Stomach (tissue), 8 donors: ENCODE measurements at regions not wholly inside any gene's neighbourhood (a gene's known extent, or its start where the extent isn't known, plus 50 kb on each side); places are given as distances from the start of the nearest gene placed in this dataset.
A peak's percentile ranks its signal among the peaks of the same experiment; 100 is the strongest.

Experiments used
- DNase-seq, 2 donors: peaks; one replicate each; pipeline versions ENCODE4 v3.0.0 to v3.0.0-alpha.2; 2013 to 2019
- H3K27ac ChIP-seq, 5 donors: fragments of 200-600 bp in 4 of 5; sonication (generic) in 4 of 5; one replicate each; pipeline ENCODE4 v1.5.1; 2013 to 2019; ENCODE audit warnings: mild to moderate bottlenecking in 1 of 5, moderate library complexity in 1 of 5
- H3K27me3 ChIP-seq, 3 donors: fragments of 200-600 bp; sonication (generic); one replicate each; pipeline ENCODE4 v1.5.1; 2017 to 2019; ENCODE audit warnings: mixed run types in 1 of 3
- H3K36me3 ChIP-seq, 4 donors: fragments of 200-600 bp; sonication (generic); 1 replicate in 3 of 4; 2 replicates in 1 of 4; pipeline ENCODE4 v1.5.1; 2016 to 2019
- H3K4me1 ChIP-seq, 4 donors: fragments of 200-600 bp; sonication (generic); one replicate each; pipeline ENCODE4 v1.5.1; 2016 to 2019
- H3K4me3 ChIP-seq, 4 donors: fragments of 200-600 bp; sonication (generic) in 3 of 4; one replicate each; pipeline ENCODE4 v1.5.1; 2016 to 2019; ENCODE audit warnings: mild to moderate bottlenecking in 1 of 4
- H3K9me3 ChIP-seq, 4 donors: fragments of 200-600 bp; sonication (generic); one replicate each; pipeline ENCODE4 v1.5.1; 2016 to 2019
- EP300 ChIP-seq: sonication (generic); formaldehyde crosslinking; IDR thresholded peaks from one replicate; pipeline ENCODE4 v1.6.1; 2017; ENCODE audit warnings: antibody characterized with exemption
- POLR2A ChIP-seq, 4 donors: fragments of 450-650 bp; IDR thresholded peaks; one replicate each; pipeline ENCODE4 v1.6.1; 2016; ENCODE audit warnings: antibody characterized with exemption in 4 of 4, control low read depth in 2 of 4, mild to moderate bottlenecking in 1 of 4, moderate library complexity in 1 of 4
- POLR2AphosphoS5 ChIP-seq, 3 donors: sonication (generic); formaldehyde crosslinking; IDR thresholded peaks; one replicate each; pipeline ENCODE4 v1.6.1; 2016; ENCODE audit warnings: antibody characterized with exemption in 3 of 3
- WGBS, 5 donors: extraction: QIAGEN DNeasy Blood & Tissue Kit in 3 of 5; methylation state at CpG; one replicate each; pipeline versions ENCODE4 v1.1.5 to v1.1.7; 2013 to 2018; 5-methylcytosine and 5-hydroxymethylcytosine counted together
- intact Hi-C: fragments of 100-400 bp; cut with DNase I; formaldehyde crosslinking; loops from one replicate; pipeline ENCODE4 v1.15.1; 2023; ENCODE audit warnings: low total_unique reads
- TF ChIP-seq, protein P1 (sequence below), 7 experiments: fragments of 450-650 bp in 4 of 7; fragments of 200-600 bp in 3 of 7; sonication (generic) in 3 of 7; IDR thresholded peaks; one replicate each; pipeline ENCODE4 v1.5.1; 2016 to 2019; ENCODE audit warnings: antibody characterized with exemption in 7 of 7, control low read depth in 2 of 7, mild to moderate bottlenecking in 1 of 7
- donor health status: healthy with polysubstance abuse.
- donor health status: Bipolar disorder and iron deficiency.
- donor health status: healthy.

DNA sequence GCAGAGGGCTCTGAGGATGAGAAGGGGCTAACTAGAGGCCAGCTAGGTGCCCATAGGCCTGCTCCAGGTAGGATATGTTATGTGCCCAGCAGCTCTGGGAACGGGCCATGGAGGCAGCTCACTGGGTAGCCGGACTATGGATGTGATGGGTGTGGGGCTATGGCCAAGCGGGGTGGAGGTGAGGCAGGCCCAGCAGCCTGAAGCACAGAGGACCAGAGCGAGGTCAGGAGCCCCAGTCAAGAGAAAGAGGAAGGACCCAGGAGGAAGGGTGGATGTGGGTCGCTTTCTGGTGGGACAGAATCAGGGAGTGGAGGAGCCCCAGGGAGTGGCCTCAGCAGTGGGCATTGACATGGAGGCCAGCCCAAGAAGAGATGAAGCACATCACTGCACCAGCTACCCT is 117.9 kb upstream of the MLN start:
- no peak overlapping the region for H3K27ac ChIP-seq
- peaks cover 0 to 6% (median 0%) of the 10 kb centered on the region in 3 donors for H3K27me3 ChIP-seq
- WGBS, 5 donors = 83 to 95% (median 88%) methylated on average over 4 to 5 of the region's 5 CpGs
- TF ChIP-seq, protein P1, sequence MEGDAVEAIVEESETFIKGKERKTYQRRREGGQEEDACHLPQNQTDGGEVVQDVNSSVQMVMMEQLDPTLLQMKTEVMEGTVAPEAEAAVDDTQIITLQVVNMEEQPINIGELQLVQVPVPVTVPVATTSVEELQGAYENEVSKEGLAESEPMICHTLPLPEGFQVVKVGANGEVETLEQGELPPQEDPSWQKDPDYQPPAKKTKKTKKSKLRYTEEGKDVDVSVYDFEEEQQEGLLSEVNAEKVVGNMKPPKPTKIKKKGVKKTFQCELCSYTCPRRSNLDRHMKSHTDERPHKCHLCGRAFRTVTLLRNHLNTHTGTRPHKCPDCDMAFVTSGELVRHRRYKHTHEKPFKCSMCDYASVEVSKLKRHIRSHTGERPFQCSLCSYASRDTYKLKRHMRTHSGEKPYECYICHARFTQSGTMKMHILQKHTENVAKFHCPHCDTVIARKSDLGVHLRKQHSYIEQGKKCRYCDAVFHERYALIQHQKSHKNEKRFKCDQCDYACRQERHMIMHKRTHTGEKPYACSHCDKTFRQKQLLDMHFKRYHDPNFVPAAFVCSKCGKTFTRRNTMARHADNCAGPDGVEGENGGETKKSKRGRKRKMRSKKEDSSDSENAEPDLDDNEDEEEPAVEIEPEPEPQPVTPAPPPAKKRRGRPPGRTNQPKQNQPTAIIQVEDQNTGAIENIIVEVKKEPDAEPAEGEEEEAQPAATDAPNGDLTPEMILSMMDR (IDR thresholded peaks at IDR 0.05) = no peak
- no peak for TF ChIP-seq EP300
- no peak for TF ChIP-seq POLR2AphosphoS5 (IDR thresholded peaks at IDR 0.05)
- TF ChIP-seq POLR2A (IDR thresholded peaks at IDR 0.05) = no peak
- no peak for DNase-seq
- intact Hi-C loops = no loop called here
- no peaks in the 10 kb centered on the region for H3K9me3 ChIP-seq
- H3K36me3 ChIP-seq = no peaks in the 10 kb centered on the region
- no peak overlapping the region for H3K4me3 ChIP-seq
- no peaks in the 10 kb centered on the region for H3K4me1 ChIP-seq

DNA sequence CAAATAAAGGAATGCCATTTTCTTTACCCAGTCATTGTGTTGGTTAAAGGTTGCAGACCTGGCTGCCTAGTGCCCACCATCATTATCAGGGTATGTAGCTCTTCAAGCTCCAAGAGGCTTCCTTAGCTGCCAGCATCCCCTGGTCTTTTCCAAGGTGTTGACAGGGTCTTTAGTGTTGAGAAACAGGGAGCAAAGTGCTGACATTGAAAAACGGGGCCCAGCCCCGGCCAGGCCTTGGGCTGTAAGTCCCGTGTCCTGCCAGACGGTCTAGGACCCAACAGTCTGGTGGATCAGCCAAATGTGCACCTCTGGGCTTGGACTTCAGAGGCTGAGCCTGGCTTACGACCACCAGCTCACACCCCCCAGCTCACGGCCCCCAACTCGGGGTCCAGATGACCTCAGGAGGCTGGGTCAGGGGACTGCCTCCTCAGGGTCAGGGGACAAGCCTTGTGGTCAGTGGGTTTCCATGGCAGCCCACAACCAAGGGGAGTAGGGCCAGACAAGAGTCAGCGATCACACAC is 114.4 kb upstream of the MLN start:
- Histone ChIP-seq H3K36me3 (no peaks in the 10 kb centered on the region), H3K4me1 (no peaks in the 10 kb centered on the region), H3K9me3 (no peaks in the 10 kb centered on the region), H3K27me3 (peaks cover 0 to 6% (median 0%) of the 10 kb centered on the region in 3 donors), H3K4me3 (no peak overlapping the region), H3K27ac (no peak overlapping the region)
- TF ChIP-seq, protein P1 (IDR thresholded peaks at IDR 0.05) = no peak
- TF ChIP-seq POLR2AphosphoS5 (IDR thresholded peaks at IDR 0.05) = no peak
- no peak for TF ChIP-seq EP300
- TF ChIP-seq POLR2A (IDR thresholded peaks at IDR 0.05) = no peak
- intact Hi-C loops = no loop called here
- no peak for DNase-seq
- WGBS, 5 donors = 84 to 89% (median 87%) methylated on average over 5 to 8 of the region's 8 CpGs

DNA sequence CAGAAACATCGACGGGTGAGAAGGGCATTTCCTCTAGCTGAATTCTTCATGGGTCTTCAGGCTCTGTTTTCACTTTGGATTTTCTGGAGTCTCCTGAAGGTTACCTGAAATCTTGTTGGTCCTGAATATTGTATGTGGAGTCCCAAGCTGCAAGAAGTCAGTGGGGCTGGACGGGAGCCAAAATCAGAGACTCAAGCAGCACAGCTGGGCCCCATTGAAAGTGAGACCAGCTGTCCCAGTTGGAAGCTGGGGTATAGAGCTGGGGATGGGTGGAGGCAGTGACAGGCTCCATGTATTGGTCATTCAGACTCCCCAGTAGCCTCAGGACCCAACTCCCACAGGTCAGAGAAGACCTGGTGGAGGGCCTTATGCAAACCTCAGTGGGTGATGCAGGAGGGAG is 111.3 kb upstream of the MLN start:
- Histone ChIP-seq H3K9me3 (no peaks in the 10 kb centered on the region), H3K4me1 (peaks cover 0 to 9% (median 0%) of the 10 kb centered on the region in 4 donors), H3K4me3 (no peak overlapping the region), H3K27me3 (peaks cover 0 to 4% (median 0%) of the 10 kb centered on the region in 3 donors), H3K27ac (no peak overlapping the region), H3K36me3 (no peaks in the 10 kb centered on the region)
- TF ChIP-seq, protein P1 (IDR thresholded peaks at IDR 0.05) = no peak
- TF ChIP-seq POLR2A (IDR thresholded peaks at IDR 0.05) (no peak), POLR2AphosphoS5 (IDR thresholded peaks at IDR 0.05) (no peak), EP300 (no peak)
- DNase-seq = peak; percentile 36 to 42
- 55 to 65% (median 61%) methylated on average over 3 of the region's 3 CpGs for WGBS, 5 donors
- intact Hi-C loops = no loop called here

DNA sequence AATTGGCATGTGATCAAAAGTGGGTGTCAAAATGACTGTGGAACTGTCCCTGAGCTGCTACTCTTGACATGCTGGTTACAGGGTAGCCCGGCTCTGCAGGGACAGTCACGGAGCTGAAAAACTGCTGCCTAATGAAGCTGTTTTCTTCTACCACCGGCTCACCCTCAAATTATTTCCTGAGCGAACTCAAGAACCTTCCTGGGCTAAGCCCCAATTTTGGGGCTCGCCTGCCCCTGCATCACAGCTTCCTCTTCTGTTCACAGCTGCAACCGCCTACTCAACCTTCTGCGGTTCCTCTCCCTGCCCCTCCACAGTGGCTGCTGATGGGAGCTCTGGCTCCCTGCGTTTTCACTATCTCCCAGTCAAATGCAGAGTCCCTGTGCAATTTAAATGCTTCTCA is 110.8 kb upstream of the MLN start:
- peak in 1 of 2 donors; percentile 28 for DNase-seq
- Histone ChIP-seq H3K9me3 (no peaks in the 10 kb centered on the region), H3K36me3 (no peaks in the 10 kb centered on the region), H3K4me3 (no peak overlapping the region), H3K27ac (no peak overlapping the region), H3K27me3 (no peaks in the 10 kb centered on the region), H3K4me1 (peaks cover 0 to 9% (median 0%) of the 10 kb centered on the region in 4 donors)
- WGBS, 5 donors = 45 to 70% (median 65%) methylated on average over 8 of the region's 8 CpGs
- TF ChIP-seq, protein P1 (IDR thresholded peaks at IDR 0.05) = no peak
- TF ChIP-seq POLR2A (IDR thresholded peaks at IDR 0.05) (no peak), EP300 (no peak), POLR2AphosphoS5 (IDR thresholded peaks at IDR 0.05) (no peak)
- intact Hi-C loops = no loop called here
